GM12878 (cell line): ENCODE measurements at regions not wholly inside any gene's neighbourhood (a gene's known extent, or its start where the extent isn't known, plus 50 kb on each side); places are given as distances from the start of the nearest gene placed in this dataset.

Source experiments
- ATAC-seq: fragments of 200-7000 bp; cut with Tn5 transposase; 3 replicates; pipeline ENCODE4 v1.9.1; 2020; ENCODE audit warnings: mild to moderate bottlenecking, moderate library complexity
- BruUV-seq: library from RNA; stranded (reverse); fragments of 400-500 nt; replicated peaks from 2 replicates; lab custom pipeline; 2021; lab: Mats Ljungman, UMichigan
- CTCF ChIA-PET: fragments of 300-600 bp; sonication (Branson Sonifier 250); formaldehyde crosslinking; extraction: SDS; loops from one replicate; lab custom pipeline; 2021; ENCODE audit warnings: inconsistent platforms; lab: Yijun Ruan, JAX
- POLR2A ChIA-PET: fragments of 350-600 bp; formaldehyde crosslinking; extraction: SDS; loops from one replicate; lab custom pipeline; 2021; ENCODE audit warnings: inconsistent platforms; lab: Charles Lee
- RAD21 ChIA-PET: fragments of 300-600 bp; sonication (Branson Sonifier 250); formaldehyde crosslinking; loops from one replicate; lab custom pipeline; 2023; ENCODE audit warnings: antibody characterized with exemption; ENCODE audit not compliant: unreplicated experiment; lab: Charles Lee
- SMC1A ChIA-PET: fragments of 300-600 bp; sonication (Branson Sonifier 250); formaldehyde crosslinking; loops from one replicate; lab custom pipeline; 2023; ENCODE audit not compliant: unreplicated experiment, uncharacterized antibody; lab: Charles Lee
- DNase-seq: peaks from one replicate; pipeline ENCODE4 v3.0.0-alpha.2; 2011; ENCODE audit warnings: low read depth, low spot score
- FAIRE-seq: peaks from 3 replicates; lab custom pipeline; 2011; peaks lifted over from hg19 to GRCh38; lab: Jason Lieb, UNC
- H2AFZ ChIP-seq: 2 replicates; pipeline ENCODE4 v1.6.0; 2011; ENCODE audit warnings: low read depth, low read length, control low read depth; ENCODE audit not compliant: control insufficient read depth
- H3K27ac ChIP-seq: 2 replicates; pipeline ENCODE4 v1.5.1; 2011; ENCODE audit warnings: control low read depth; ENCODE audit not compliant: control insufficient read depth, insufficient read depth
- H3K27me3 ChIP-seq, 2 experiments: replicated peaks in 1 of 2; 2 replicates each; pipeline versions ENCODE4 v1.6.0 to v1.6.1; 2011; ENCODE audit warnings: low read length in 1 of 2; ENCODE audit not compliant: control insufficient read depth in 2 of 2, insufficient read depth in 2 of 2
- H3K36me3 ChIP-seq, 2 experiments: 2 replicates each; pipeline ENCODE4 v1.5.1; 2011; ENCODE audit warnings: low read length in 1 of 2; ENCODE audit not compliant: control insufficient read depth in 2 of 2, insufficient read depth in 2 of 2
- H3K4me1 ChIP-seq: 2 replicates; pipeline ENCODE4 v1.6.1; 2011; ENCODE audit warnings: mild to moderate bottlenecking, low read length, moderate library complexity, mixed read lengths; ENCODE audit not compliant: control insufficient read depth, insufficient read depth
- H3K4me2 ChIP-seq: 2 replicates; pipeline ENCODE4 v1.6.0; 2011; ENCODE audit warnings: control low read depth; ENCODE audit not compliant: control insufficient read depth, insufficient read depth
- H3K4me3 ChIP-seq: fragments of 200-600 bp; sonication (generic); 2 replicates; pipeline ENCODE4 v1.5.1; 2016
- H3K79me2 ChIP-seq: 2 replicates; pipeline ENCODE4 v1.6.0; 2011; ENCODE audit warnings: low read length; ENCODE audit not compliant: control insufficient read depth, insufficient read depth
- H3K9ac ChIP-seq: 2 replicates; pipeline ENCODE4 v1.8.0; 2011; ENCODE audit warnings: low read length, control low read depth, mixed read lengths; ENCODE audit not compliant: control insufficient read depth, insufficient read depth
- H3K9me3 ChIP-seq: replicated peaks from 3 replicates; pipeline ENCODE4 v1.5.1; 2011; ENCODE audit warnings: mild to moderate bottlenecking, low read length; ENCODE audit not compliant: control insufficient read depth, insufficient read depth
- H4K20me1 ChIP-seq: 2 replicates; pipeline ENCODE4 v1.6.0; 2011; ENCODE audit not compliant: control insufficient read depth, insufficient read depth
- BCL11A ChIP-seq: IDR thresholded peaks from 2 replicates; pipeline ENCODE4 v1.6.1; 2011; ENCODE audit warnings: low read depth, low read length
- GATAD2B ChIP-seq: fragments of 450-650 bp; conservative IDR thresholded peaks from 2 replicates; pipeline ENCODE4 v1.6.1; 2017; ENCODE audit warnings: low read depth, mild to moderate bottlenecking, moderate library complexity
- JUND ChIP-seq: IDR thresholded peaks from 2 replicates; pipeline ENCODE4 v1.6.1; 2012; ENCODE audit warnings: low read depth, mild to moderate bottlenecking, low read length, improper control_type of control experiment, moderate library complexity
- ZNF592 ChIP-seq: fragments of 450-650 bp; IDR thresholded peaks from 2 replicates; pipeline ENCODE4 v1.6.1; 2017; ENCODE audit warnings: mild to moderate bottlenecking, moderate library complexity
- WGBS: methylation state at CpG from one replicate; pipeline ENCODE4 v1.1.6; 2016; ENCODE audit warnings: low lambda C conversion rate; ENCODE audit not compliant: insufficient replicate concordance, insufficient coverage; ENCODE audit errors: missing lambda C conversion rate; 5-methylcytosine and 5-hydroxymethylcytosine counted together
- in situ Hi-C: fragments of 300-500 bp; cut with MboI; formaldehyde crosslinking; loops from 9 replicates; pipeline ENCODE4 v1.14.3; 2018; ENCODE audit warnings: mixed read lengths
- intact Hi-C: fragments of 100-400 bp; cut with micrococcal nuclease; formaldehyde crosslinking; loops from one replicate; pipeline ENCODE4 v1.14.2; 2022; ENCODE audit not compliant: unreplicated experiment

GRCh38 chr1:208544053-208544452 is 299.9 kb upstream of the PLXNA2 start:
- H3K9ac ChIP-seq, result no peak overlapping the region
- ChIA-PET POLR2A (no interaction called here), RAD21 (no interaction called here), CTCF (no interaction called here), SMC1A (no interaction called here)
- no peak overlapping the region for H3K4me2 ChIP-seq
- H3K36me3 ChIP-seq, result no peaks in the 10 kb centered on the region
- in situ Hi-C loops (no loop called here), intact Hi-C loops (no loop called here)
- no peaks in the 10 kb centered on the region for H3K4me1 ChIP-seq
- no peak overlapping the region for H2AFZ ChIP-seq
- DNase-seq (no peak), ATAC-seq (no peak), FAIRE-seq (no peak)
- H4K20me1 ChIP-seq, result no peaks in the 10 kb centered on the region
- 84% methylated on average over 2 of the region's 2 CpGs for WGBS
- H3K9me3 ChIP-seq, result no peaks in the 10 kb centered on the region
- BruUV-seq, result no TSS peak
- TF ChIP-seq ZNF592 (no peak), JUND (no peak), BCL11A (no peak), GATAD2B (no peak)
- no peaks in the 10 kb centered on the region for H3K79me2 ChIP-seq
- no peaks in the 10 kb centered on the region; a peak in 1 of 4 replicates for H3K27me3 ChIP-seq
- H3K4me3 ChIP-seq, result no peak overlapping the region
- no peak overlapping the region for H3K27ac ChIP-seq
